H7 (cell line): ENCODE measurements at regions not wholly inside any gene's neighbourhood (a gene's known extent, or its start where the extent isn't known, plus 50 kb on each side); places are given as distances from the start of the nearest gene placed in this dataset.
"Not testable (repeated sequence)": the region's sequence is repeated elsewhere in the genome, so short reads cannot be mapped to it uniquely, and the experiment has no call there.

Source experiments
- DNase-seq: peaks from one replicate; pipeline ENCODE4 v3.0.0; 2012
- H3K27me3 ChIP-seq: 2 replicates; pipeline ENCODE4 v1.6.0; 2011; ENCODE audit warnings: mild to moderate bottlenecking, low read length; ENCODE audit not compliant: control insufficient read depth, insufficient read depth
- H3K36me3 ChIP-seq: replicated peaks from 2 replicates; pipeline ENCODE4 v1.5.1; 2011; ENCODE audit warnings: low read length; ENCODE audit not compliant: control insufficient read depth, insufficient read depth
- H3K4me3 ChIP-seq: 2 replicates; pipeline ENCODE4 v1.5.1; 2011; ENCODE audit warnings: low read depth, mild to moderate bottlenecking, control low read depth, low read length, moderate library complexity; ENCODE audit not compliant: insufficient read depth

DNA sequence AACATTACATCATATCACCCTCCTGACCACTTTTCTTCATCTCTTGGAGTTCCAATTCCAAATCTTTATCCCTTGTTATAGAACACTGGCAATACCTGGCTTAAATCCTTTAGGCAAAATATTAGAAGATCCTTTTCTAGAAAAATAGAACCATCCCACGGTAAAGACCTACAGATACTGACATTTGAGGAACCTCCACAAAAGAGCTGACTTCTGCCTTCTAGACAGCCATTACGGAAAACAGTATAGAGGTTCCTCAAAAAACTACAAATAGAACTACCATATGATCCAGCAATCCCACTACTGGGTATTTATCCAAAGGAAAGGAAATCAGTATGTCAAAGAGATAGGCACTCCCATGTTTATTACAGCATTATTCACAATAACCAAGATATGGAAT, 241.7 kb upstream of the AMIGO2 start:
- no peak for DNase-seq
- H3K36me3 ChIP-seq, result no peaks in the 10 kb centered on the region
- no peak overlapping the region for H3K4me3 ChIP-seq
- no peaks in the 10 kb centered on the region for H3K27me3 ChIP-seq

DNA sequence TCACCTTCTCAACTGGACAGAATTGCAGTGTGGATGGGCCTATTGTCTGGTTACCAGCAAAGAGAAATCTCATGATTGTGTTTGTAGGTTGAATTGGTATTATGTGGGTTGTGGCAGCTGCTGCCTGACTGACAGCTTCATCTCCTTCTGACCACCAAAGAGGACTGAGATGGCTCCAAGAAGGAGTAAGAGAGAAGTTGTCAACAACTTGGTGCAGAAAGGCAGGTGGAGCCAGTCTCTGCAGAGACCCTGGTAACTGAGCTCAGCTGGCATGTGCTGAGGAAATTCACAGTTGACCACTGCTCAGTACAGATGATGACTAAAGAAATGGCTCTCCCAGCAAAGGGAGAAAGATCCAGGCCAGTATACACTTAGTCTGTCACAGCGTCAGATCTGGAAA, 240.0 kb upstream of the AMIGO2 start:
- H3K4me3 ChIP-seq, result no peak overlapping the region
- no peaks in the 10 kb centered on the region for H3K27me3 ChIP-seq
- no peak for DNase-seq
- no peaks in the 10 kb centered on the region for H3K36me3 ChIP-seq

DNA sequence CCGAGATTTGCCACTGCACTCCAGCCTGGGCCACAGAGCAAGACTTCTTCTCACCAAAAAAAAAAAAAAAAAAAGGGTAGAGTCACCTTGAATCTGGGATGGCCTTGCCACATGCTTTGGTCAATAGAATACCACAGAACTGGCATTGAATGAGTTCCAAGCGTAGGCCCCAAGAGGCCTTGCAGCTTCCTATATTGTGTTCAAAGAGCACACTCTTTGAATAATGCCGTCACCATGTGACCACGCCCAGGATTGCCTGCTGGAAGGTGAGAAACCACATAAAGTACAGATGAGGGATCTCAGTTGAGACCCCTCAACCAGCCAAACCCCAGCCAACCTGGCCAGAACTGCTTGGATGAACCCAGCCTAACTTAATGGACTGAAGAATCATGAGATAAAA, 239.2 kb upstream of the AMIGO2 start:
- DNase-seq, result no peak

DNA sequence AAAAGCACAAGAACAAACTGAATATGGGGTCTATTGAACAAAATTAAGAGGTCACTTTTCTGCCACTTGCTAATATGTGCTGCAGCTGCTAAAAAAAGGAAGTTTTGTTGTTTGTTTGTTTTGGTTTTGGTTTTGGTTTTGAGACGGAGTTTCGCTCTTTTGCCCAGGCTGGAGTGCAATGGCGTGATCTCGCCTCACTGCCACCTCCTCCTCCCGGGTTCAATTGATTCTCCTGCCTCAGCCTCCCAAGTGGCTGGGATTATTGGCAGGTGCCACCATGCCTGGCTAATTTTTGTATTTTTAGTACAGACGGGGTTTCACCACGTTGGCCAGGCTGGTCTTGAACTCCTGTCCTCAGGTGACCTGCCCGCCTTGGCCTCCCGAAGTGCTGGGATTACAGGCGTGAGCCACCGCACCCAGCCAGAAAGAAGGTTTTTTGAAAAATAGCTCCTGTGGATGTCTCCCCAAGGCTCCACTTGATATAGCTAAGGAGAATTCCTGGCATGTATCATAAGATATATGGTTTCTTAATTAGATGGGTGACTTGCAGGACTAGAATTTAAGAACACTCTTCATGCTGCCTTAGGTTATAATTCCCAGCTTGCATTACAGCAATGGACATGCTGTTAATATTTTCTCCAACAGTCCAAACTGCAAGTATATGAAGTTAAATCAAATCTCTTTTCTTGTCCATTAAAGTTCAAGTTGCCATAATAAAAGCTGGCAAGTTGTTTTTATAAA, 237.6 kb upstream of the AMIGO2 start:
- DNase-seq, result no peak
- Histone ChIP-seq H3K27me3 (no peaks in the 10 kb centered on the region), H3K36me3 (no peaks in the 10 kb centered on the region), H3K4me3 (no peak overlapping the region)

More for the DNA sequence above, 239.2 kb upstream of the AMIGO2 start:
- Histone ChIP-seq H3K4me3 (no peak overlapping the region), H3K36me3 (no peaks in the 10 kb centered on the region), H3K27me3 (no peaks in the 10 kb centered on the region)

DNA sequence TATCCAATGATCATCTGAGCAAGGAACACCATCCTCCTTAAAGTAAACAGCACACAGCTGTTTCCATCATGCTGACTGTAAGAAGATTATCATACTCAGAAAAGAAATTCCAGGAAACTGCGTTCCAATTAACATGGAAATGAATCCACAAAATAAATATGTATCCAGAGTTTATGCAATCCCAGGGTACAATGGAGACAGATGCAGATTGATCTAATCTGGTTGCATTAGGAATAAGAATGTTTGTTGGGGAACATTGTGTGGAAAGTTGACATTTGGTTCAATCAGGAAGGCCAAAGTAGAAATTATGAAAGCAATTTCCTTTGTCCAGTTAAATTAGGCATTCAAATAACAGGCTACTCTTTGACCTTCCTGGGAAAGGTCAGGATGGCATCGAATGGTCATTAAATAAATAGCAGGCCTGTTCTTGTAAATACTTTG, 236.9 kb upstream of the AMIGO2 start:
- DNase-seq, result no peak
- H3K4me3 ChIP-seq, result no peak overlapping the region
- no peaks in the 10 kb centered on the region for H3K27me3 ChIP-seq
- no peaks in the 10 kb centered on the region for H3K36me3 ChIP-seq

DNA sequence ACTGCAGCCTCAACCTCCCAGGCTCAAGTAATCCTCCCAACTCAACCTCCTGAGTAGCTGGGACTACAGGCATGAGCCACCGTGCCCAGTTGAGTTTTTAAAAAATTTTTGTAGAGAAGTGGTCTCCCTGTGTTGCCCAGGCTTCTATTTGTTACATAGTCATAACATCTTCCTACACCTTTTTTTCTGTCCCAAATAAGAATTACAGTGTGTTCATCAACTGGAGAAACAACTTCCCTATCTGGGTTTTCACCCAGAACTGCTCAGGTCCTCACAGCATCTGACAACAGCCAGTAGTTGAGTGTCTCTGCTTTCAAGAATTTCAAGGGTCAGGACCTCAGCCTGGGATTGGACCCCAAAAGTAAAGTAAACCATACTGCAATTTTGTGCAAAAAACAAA, 235.2 kb upstream of the AMIGO2 start:
- DNase-seq, result no peak
- Histone ChIP-seq H3K36me3 (no peaks in the 10 kb centered on the region), H3K27me3 (no peaks in the 10 kb centered on the region), H3K4me3 (no peak overlapping the region)

DNA sequence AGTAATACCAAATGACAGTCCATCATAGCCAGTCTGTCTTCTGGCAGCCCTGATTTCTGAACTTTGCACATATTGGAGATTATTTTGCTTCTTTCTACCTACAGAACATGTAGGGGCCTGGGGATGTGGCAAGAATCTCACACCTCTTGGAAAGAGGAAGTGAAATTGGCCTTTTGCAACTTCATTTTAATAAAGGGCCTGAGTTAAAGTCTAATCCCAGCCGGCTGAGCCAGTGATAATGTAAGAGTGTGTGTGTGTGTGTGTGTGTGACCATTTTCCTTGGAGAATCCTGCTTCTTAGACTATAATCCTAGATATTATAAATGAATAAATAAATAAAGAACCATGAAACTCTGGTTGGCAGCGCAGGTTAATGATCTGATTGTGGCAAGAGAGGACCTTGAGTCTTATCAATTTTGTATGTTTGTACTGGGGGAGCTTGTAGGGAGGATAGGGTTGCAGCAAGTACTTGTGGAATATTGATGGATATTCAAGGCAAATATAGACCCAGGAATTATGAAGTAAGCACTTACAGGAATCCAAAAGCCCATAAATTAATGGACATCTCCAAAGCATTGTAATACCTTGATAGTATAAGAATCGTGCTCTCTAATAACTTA, 233.2 kb upstream of the AMIGO2 start:
- H3K36me3 ChIP-seq, result no peaks in the 10 kb centered on the region
- H3K4me3 ChIP-seq, result no peak overlapping the region
- H3K27me3 ChIP-seq, result no peaks in the 10 kb centered on the region
- DNase-seq, result no peak

DNA sequence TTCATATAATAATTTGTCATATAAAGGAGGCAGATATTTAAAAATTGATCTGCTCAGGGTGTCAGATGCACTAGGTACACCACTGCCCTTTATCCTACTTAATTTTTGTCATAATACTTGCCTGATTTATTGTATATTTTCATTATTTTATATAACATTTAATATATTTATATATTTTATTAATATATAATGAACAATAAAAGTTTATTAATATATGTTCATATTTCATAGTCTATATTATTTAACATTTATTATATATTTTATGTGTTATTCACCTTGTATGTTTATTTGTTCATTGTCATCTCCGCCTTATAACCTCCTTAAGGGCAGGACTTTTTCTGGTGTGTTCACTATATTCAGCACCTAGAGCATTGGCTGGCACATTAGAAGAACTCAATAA, 232.4 kb upstream of the AMIGO2 start:
- H3K4me3 ChIP-seq, result no peak overlapping the region
- no peaks in the 10 kb centered on the region for H3K36me3 ChIP-seq
- DNase-seq, result no peak
- no peaks in the 10 kb centered on the region for H3K27me3 ChIP-seq

DNA sequence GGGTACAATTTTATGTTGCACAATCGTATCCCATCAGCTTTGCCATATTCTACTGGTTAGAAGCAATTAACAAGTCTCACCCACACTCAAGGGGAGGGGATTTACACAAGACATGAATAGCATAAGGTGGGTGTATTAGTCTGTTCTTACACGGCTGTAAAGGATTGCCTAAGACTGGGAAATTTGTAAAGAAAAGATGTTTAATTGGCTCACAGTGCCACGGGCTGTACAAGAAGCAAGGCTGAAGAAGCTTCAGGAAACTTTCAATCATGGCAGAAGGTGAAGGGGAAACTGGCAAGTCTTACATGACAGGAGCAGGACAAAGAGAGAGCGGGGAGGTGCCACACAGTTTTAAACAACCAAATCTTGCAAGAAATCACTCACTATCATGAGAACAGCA, 231.8 kb upstream of the AMIGO2 start:
- DNase-seq, result no peak
- H3K4me3 ChIP-seq, result no peak overlapping the region
- H3K27me3 ChIP-seq, result no peaks in the 10 kb centered on the region
- H3K36me3 ChIP-seq, result no peaks in the 10 kb centered on the region

DNA sequence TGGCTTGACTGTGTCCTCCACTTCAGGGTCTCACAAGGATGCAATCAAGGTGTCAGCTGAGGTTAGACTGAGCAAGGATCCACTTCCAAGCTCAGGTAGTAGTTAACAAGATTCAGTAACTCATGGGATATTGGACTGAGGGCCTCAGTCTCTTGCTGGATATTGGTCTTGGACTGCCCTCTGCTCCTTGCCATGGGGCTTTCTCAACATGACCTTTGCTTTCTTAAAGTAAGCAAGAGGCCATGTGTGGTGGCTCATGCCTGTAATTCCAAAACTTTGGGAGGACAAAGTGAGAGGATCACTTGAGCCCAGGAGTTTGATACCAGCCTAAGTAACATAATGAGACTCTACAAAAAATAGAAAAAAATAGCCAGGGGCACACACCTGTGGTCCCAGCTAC, 231.3 kb upstream of the AMIGO2 start:
- DNase-seq, result no peak
- H3K27me3 ChIP-seq, result no peaks in the 10 kb centered on the region
- H3K4me3 ChIP-seq, result no peak overlapping the region
- no peaks in the 10 kb centered on the region for H3K36me3 ChIP-seq

DNA sequence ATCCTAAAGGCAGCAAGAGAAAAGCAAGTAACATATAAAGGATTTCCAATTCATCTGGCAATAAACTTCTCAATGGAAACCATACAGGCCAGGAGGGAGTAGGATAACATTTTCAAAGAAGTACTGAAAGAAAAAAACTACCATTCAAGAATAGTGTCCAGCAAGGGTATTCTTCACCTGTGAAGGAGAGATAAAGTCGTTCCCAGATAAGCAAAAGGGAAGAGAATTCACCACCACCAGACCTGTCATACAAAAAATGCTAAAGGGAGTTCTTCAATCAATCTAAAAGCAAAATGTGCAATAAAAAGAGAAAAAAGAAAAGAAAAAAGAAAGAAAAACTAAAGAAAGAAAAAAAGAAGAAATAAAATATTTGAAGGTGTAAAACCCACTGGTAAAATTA, 228.9 kb upstream of the AMIGO2 start:
- H3K27me3 ChIP-seq, result no peaks in the 10 kb centered on the region
- no peak for DNase-seq
- no peak overlapping the region for H3K4me3 ChIP-seq
- H3K36me3 ChIP-seq, result no peaks in the 10 kb centered on the region

DNA sequence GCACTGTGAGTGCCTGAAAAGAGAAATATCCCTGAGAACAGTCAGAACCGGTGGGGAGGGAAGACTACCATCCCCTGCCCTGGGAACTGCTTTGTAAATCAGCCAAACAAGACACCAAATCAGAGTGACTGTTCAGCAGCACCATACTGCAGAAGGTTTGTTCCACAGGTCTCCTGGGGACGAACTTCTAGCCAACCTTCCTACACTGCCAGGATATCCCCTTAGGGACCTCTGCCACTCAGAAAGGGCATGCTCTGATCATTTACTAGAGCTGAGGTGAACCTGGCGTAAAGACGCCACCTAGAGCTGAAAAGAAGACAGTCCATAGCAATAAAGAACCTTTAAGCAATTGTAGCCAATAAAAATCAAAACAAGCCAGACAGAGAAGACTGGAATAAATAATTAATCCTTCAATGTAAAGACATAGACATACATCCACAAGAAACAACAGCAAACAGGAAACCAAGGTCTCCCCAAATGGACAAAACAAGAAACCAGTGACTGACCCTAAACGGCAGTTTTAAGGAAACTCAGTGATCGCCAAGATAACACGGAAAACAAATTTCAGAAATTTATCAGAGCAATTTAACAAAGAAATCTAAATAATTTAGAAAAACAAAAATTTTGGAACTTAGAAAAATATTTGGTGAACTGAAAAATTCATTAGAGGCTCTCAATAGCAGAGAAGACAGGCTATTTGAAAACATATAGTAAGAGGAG, 228.1 kb upstream of the AMIGO2 start:
- Histone ChIP-seq H3K27me3 (no peaks in the 10 kb centered on the region), H3K4me3 (no peak overlapping the region), H3K36me3 (no peaks in the 10 kb centered on the region)
- DNase-seq, result peak; percentile 66

DNA sequence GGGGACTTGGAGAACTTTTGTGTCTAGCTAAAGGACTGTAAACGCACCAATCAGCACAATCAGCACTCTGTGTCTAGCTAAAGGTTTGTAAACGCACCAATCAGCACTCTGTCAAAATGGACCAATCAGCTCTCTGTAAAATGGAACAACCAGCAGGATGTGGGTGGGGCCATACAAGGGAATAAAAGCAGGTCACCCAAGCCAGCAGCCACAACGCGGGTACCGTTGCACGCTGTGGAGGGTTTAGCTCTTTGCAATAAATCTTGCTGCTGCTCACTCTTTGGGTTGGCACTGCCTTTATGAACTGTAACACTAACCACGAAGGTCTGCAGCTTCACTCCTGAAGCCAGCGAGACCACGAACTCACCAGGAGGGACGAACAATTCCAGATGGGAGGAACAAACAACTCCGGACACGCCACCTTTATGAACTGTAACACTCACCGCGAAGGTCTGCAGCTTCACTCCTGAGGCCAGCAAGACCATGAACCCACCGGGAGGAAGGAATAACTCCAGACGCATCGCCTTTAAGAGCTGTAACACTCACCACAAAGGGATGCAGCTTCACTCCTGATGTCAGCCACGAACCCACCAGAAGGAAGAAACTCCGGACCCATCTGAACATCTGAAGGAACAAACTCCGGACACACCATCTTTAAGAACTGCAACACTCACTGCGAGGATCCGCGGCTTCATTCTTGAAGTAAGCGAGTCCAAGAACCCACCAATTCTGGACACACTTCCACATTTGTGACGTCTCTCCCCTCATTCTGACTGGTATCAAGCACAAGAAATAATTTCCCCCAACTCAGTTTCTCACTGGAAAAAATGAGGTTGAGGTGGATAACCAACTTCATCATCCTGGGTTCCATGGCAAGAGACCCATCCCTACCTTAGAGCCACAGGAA, 227.3 kb upstream of the AMIGO2 start:
- not testable (repeated sequence) for H3K4me3 ChIP-seq, H3K36me3 ChIP-seq, DNase-seq, H3K27me3 ChIP-seq

DNA sequence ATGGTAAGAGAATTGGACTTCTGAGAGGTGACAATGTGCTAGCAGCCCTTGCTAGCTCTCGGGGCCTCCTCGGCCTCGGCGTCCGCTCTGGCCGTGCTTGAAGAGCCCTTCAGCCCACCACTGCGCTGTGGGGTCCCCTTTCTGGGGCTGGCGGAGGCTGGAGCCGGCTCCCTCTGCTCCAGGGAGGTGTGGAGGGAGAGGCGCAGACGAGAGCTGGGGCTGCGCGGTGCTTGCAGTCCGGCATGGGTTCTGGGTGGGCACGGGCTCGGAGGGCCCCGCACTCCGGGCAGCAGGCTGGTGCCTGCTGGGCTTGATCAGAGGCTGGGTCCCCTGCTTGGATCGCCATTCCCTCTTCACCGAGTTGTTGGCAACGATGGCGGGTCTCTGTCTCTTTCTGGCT, 226.4 kb upstream of the AMIGO2 start:
- no peak for DNase-seq
- no peaks in the 10 kb centered on the region for H3K27me3 ChIP-seq
- no peak overlapping the region for H3K4me3 ChIP-seq
- H3K36me3 ChIP-seq, result no peaks in the 10 kb centered on the region
